Activated CD4-positive, alpha-beta memory T cell treated with anti-CD3 and anti-CD28 coated beads, Interleukin-2, amount 10 ng/mL, durations not matched to agents 7 days and 5 days (primary cell): ENCODE measurements at regions not wholly inside any gene's neighbourhood (a gene's known extent, or its start where the extent isn't known, plus 50 kb on each side); places are given as distances from the start of the nearest gene placed in this dataset.

Source experiments
- CTCF ChIA-PET: fragments of 350-600 bp; sonication (Branson Sonifier 250); formaldehyde crosslinking; loops from one replicate; lab custom pipeline; 2021; ENCODE audit warnings: antibody characterized with exemption, inconsistent platforms; lab: Charles Lee
- POLR2A ChIA-PET: fragments of 350-600 bp; sonication (Branson Sonifier 250); formaldehyde crosslinking; loops from one replicate; lab custom pipeline; 2021; ENCODE audit warnings: antibody characterized with exemption; lab: Charles Lee
- DNase-seq: peaks from one replicate; pipeline ENCODE4 v3.0.0-alpha.2; 2020
- H3K27ac Mint-ChIP-seq: one replicate; pipeline ENCODE4 v1.8.0; 2021; ENCODE audit warnings: mild to moderate bottlenecking, mixed read lengths
- H3K27me3 Mint-ChIP-seq: one replicate; pipeline ENCODE4 v1.8.0; 2021; ENCODE audit warnings: mixed read lengths
- H3K36me3 Mint-ChIP-seq: one replicate; pipeline ENCODE4 v1.8.0; 2021; ENCODE audit warnings: low read depth, mixed read lengths
- H3K4me1 Mint-ChIP-seq: one replicate; pipeline ENCODE4 v1.8.0; 2021; ENCODE audit warnings: mixed read lengths
- H3K4me3 Mint-ChIP-seq: one replicate; pipeline ENCODE4 v1.8.0; 2021; ENCODE audit warnings: mild to moderate bottlenecking, mixed read lengths
- H3K9me3 Mint-ChIP-seq: one replicate; pipeline ENCODE4 v1.8.0; 2021; ENCODE audit warnings: mixed read lengths

DNA sequence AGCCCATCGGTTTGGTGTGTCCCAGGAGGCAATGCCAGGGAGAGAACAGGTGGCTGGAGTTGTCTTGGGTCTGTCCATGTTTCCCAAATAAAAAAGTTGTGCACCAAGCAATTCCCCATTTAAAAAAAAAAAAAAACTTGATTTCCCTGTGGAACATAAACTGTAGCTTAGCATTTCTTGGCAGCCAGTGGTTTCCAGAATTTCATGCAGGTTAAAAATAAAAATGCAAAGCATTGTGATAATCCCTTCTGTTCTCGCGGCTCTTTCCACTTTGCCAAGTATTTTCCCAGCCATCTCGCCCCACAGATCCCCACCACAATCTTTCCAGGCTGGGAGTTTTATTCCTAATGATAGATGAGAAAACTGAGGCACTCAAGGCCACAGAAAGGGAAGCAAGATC, 51.4 kb upstream of the MSX1 start:
- no peaks in the 10 kb centered on the region for H3K36me3 Mint-ChIP-seq
- H3K27me3 Mint-ChIP-seq, result no peaks in the 10 kb centered on the region
- H3K4me1 Mint-ChIP-seq, result no peaks in the 10 kb centered on the region
- CTCF ChIA-PET, result no interaction called here
- no peaks in the 10 kb centered on the region for H3K9me3 Mint-ChIP-seq
- DNase-seq, result no peak
- POLR2A ChIA-PET, result no interaction called here
- H3K4me3 Mint-ChIP-seq, result no peak overlapping the region
- no peak overlapping the region for H3K27ac Mint-ChIP-seq

DNA sequence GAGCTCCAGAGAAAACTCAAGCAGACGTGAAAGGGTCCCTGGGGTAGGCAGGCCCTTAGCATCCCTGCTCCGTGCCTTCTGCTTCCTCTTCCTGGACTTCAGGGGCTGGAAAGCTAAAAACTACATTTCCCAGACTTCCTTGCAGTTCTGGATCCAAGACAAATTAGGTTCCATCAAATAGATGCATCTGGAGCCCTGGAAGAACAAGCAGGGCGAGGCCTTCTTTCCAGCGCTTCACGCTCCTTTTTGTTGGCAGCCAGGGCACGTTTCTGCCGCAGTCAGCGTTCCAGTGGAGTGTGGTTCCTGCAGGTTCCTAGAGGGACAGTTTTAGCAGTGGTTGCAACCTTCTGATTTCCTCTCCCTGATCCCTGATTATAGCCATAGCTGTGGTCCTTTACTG, 53.6 kb upstream of the MSX1 start:
- Mint-ChIP-seq H3K4me1 (no peaks in the 10 kb centered on the region), H3K4me3 (no peak overlapping the region), H3K27ac (no peak overlapping the region), H3K27me3 (no peaks in the 10 kb centered on the region), H3K36me3 (no peaks in the 10 kb centered on the region), H3K9me3 (no peaks in the 10 kb centered on the region)
- CTCF ChIA-PET, result no interaction called here
- no peak for DNase-seq
- POLR2A ChIA-PET, result no interaction called here

DNA sequence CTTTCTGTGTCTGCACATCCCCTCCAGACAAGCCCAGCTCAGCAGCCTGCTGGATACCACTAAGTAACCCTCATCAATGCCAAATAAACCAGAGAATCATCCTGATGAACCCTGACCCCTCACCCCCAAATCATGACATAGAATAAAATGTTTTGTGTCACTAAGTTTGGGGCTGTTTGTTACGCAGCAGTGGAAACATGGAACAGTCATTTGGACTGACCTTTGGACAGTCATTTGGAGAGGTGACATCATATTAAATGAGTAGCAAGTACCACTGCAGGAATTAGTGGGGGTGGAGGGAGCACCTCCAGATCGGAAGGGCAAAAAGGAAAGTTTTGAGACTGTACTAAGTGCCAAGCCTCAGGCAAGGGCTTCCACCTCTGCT, 55.6 kb upstream of the MSX1 start:
- H3K4me1 Mint-ChIP-seq, result no peaks in the 10 kb centered on the region

DNA sequence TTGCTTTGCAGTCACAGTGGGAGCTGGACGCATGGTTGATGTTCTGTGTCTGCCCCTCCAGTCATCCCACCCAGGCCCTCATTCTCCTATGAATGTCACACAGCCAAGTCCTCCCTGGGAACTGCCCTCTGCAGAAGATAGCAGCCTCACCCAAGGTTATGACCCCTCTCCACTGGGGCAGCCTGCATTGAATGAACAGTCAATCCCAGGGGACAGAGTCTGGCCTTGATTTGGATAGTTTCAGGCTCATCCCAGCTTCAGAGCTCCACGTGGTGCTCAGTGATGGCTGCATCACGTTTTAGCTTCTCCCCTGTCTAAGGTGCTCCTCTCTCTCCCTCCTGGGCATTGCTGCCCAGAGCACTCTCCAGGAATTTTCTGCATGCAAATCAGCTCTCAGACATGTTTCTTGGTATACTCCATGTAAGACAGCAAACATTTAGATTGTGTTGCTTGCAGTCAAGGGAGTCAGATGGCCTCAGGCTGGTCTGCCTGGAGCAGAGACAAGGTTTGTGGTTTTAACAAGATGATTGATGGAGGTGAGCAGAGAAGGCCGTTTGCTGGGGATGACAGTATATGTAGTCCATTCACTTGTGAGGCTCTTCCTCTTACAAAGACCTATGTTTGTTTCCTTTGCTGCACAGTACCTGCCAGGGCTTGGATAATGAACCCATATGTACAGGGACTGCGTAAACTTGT, 56.1 kb upstream of the MSX1 start:
- Mint-ChIP-seq H3K9me3 (no peaks in the 10 kb centered on the region), H3K36me3 (no peaks in the 10 kb centered on the region), H3K4me1 (no peaks in the 10 kb centered on the region), H3K27me3 (peaks cover 5% of the 10 kb centered on the region), H3K27ac (no peak overlapping the region), H3K4me3 (no peak overlapping the region)
- DNase-seq, result no peak
- ChIA-PET CTCF (no interaction called here), POLR2A (no interaction called here)

More for the DNA sequence above, 55.6 kb upstream of the MSX1 start:
- CTCF ChIA-PET, result no interaction called here
- no peaks in the 10 kb centered on the region for H3K9me3 Mint-ChIP-seq
- no peak overlapping the region for H3K27ac Mint-ChIP-seq
- H3K36me3 Mint-ChIP-seq, result no peaks in the 10 kb centered on the region
- peaks cover 2% of the 10 kb centered on the region for H3K27me3 Mint-ChIP-seq
- POLR2A ChIA-PET, result no interaction called here
- DNase-seq, result no peak
- no peak overlapping the region for H3K4me3 Mint-ChIP-seq

DNA sequence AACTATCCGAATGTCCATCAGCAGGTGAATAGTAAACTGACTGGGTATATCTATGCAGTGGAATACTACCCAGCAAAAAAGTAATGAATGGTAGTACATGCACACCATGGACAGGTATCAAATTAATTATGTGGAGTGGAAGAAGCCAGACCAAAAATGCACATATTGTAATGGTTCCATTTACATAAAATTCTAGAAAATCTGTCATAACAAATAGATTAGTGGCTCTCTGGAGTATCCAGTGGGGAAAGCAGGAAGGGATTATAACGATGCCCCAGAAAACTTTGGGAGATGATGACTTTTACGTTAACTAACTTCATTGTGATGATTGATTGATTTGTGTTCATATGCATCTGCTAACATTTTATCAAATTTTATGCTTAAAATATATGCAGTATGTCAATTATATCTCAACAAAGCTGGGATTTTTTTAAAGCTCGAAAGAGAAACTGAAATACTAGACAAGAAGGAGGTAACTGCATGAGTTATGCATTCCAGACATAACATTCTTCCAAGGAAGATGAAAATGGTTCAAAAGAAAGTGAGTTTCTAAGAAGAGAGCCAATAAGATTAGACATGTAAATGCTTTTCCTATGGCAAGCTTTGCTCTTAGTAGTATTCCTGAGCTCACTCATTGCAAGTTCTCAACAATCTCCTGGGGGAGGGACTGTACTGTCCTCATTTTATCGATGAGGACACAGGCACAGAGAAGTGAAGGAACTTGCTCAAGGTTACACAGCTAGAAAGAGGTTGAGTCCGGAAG, 58.6 kb upstream of the MSX1 start:
- peaks cover 8% of the 10 kb centered on the region for H3K27me3 Mint-ChIP-seq
- H3K9me3 Mint-ChIP-seq, result no peaks in the 10 kb centered on the region
- DNase-seq, result no peak
- no peak overlapping the region for H3K4me3 Mint-ChIP-seq
- CTCF ChIA-PET, result no interaction called here
- no peak overlapping the region for H3K27ac Mint-ChIP-seq
- POLR2A ChIA-PET, result no interaction called here
- H3K36me3 Mint-ChIP-seq, result no peaks in the 10 kb centered on the region
- H3K4me1 Mint-ChIP-seq, result no peaks in the 10 kb centered on the region

DNA sequence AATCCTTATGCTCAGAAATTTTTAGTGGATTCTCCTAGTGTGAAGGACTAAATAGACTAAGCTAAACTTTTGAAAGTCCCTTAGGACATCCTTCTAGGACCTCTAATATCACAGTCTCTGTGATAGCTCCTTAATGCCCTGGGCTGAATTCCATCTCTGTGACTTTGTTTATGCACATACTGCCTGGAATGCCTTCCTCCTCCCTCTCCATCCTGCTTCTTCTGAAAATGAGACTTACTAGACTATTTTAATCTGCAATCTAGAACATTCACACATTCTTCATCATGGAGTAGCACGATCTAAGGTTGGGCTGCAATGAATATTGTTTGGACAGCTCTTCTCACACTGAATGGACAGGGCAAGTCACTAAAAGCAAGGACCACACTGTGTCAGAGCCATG, 65.0 kb upstream of the MSX1 start:
- Mint-ChIP-seq H3K4me3 (no peak overlapping the region), H3K36me3 (peaks cover 4% of the 10 kb centered on the region), H3K27ac (no peak overlapping the region), H3K4me1 (no peaks in the 10 kb centered on the region), H3K9me3 (peaks cover 13% of the 10 kb centered on the region), H3K27me3 (peaks cover 6% of the 10 kb centered on the region)
- no peak for DNase-seq
- ChIA-PET POLR2A (no interaction called here), CTCF (no interaction called here)

DNA sequence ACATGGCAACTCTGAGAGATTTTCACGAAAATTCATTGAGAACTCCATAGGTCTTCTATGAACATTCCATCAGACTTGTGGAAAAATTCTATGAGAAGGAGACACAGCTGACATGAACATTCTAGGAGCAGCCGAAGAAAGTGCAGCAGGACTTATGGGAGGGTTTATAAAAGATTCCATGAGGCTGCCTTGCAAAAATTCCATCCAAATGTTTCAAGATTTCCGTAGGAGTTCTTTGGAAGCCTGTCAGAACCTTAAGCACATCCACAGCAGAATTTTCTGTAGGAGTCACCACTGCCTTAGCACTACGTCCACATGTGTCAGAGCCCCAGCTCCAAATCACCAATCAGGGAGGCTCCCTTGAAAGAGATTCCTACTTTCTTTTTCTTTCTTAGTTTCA, 67.0 kb upstream of the MSX1 start:
- CTCF ChIA-PET, result no interaction called here
- Mint-ChIP-seq H3K27ac (no peak overlapping the region), H3K9me3 (peaks cover 25% of the 10 kb centered on the region), H3K4me1 (peaks cover 5% of the 10 kb centered on the region), H3K36me3 (peaks cover 4% of the 10 kb centered on the region), H3K4me3 (no peak overlapping the region), H3K27me3 (no peaks in the 10 kb centered on the region)
- DNase-seq, result no peak
- POLR2A ChIA-PET, result no interaction called here

DNA sequence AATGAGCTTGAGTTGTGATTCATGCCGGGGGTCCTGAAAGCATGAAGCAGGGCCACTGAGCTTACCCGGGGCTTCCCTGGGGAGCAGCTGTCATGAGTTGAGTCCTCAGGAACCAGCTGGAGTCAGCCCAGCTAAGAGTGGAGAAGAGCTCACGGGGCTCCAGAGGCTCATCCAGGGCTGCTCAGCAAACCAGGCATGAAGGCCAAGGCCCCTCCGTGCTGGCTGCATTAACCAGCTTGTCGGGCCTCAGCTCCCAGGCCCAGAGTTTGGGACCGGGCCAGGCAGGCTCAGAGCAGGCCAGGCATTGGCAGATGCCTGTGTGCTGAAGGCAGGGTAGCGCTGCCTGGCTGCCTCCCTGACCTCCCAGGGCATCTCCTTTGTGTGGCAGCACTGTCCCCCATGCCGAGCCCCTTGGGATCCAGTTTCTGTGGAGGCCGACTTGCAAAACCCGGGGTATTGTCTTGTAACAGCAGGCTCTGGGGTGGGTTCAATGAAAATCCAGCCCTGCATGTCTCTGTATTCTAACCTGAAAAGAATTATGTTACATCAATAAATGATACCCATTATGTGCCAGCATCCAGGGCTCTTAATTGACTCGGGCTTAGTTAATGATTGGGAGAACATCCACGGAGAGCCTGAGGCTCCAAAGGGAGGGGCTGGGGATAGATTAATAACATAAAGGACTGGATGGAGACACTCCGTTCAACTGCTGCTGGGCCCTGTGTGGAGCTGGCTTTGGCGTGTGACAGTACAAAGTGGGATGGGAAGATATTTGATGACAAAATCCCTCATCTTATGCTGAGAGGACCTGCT, 68.0 kb upstream of the MSX1 start:
- Mint-ChIP-seq H3K9me3 (peaks cover 25% of the 10 kb centered on the region), H3K27ac (no peak overlapping the region), H3K27me3 (no peaks in the 10 kb centered on the region), H3K4me3 (no peak overlapping the region), H3K36me3 (peaks cover 4% of the 10 kb centered on the region), H3K4me1 (peaks cover 6% of the 10 kb centered on the region)
- ChIA-PET CTCF (no interaction called here), POLR2A (no interaction called here)
- no peak for DNase-seq

DNA sequence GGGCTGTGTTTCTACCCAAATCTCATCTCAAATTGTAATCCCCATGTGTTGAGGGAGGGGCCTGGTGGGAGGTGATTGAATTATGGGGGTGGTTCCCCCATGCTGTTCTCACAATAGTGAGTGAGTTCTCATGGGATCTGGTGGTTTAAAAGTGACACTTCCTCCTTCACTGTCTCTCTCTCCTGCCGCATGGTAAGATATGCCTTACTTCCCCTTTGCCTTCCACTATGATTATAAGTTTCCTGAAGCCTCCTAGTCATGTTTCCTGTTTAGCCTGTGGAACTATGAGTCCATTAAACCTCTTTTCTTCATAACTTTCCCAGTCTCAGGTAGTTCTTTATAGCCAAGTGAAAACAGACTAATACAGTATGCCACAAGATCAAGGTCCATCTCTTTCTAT, 70.0 kb upstream of the MSX1 start:
- POLR2A ChIA-PET, result no interaction called here
- Mint-ChIP-seq H3K36me3 (peaks cover 4% of the 10 kb centered on the region), H3K9me3 (peaks cover 30% of the 10 kb centered on the region), H3K4me1 (peaks cover 6% of the 10 kb centered on the region), H3K27me3 (no peaks in the 10 kb centered on the region), H3K4me3 (no peak overlapping the region), H3K27ac (no peak overlapping the region)
- CTCF ChIA-PET, result no interaction called here
- no peak for DNase-seq

DNA sequence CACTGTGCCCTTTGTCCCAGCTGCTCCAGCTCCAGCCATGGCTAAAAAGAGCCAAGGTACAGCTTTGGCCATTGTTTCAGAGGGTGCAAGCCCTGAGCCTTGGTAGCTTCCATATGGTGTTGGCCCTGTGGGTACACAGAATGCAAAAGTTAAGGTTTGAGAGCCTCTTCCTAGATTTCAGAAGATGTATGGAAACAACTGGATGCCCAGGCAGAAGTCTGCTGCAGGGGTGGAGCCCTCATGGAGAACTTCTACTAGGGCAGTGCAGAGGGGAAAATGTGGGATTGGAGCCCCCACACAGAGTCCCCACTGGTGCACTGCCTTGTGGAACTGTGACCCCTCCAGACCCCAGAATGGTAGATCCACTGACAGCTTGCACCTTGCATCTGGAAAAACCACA, 70.9 kb upstream of the MSX1 start:
- ChIA-PET CTCF (no interaction called here), POLR2A (no interaction called here)
- Mint-ChIP-seq H3K27ac (no peak overlapping the region), H3K27me3 (no peaks in the 10 kb centered on the region), H3K4me1 (peaks cover 6% of the 10 kb centered on the region), H3K9me3 (peaks cover 25% of the 10 kb centered on the region), H3K4me3 (no peak overlapping the region), H3K36me3 (peaks cover 4% of the 10 kb centered on the region)
- no peak for DNase-seq

DNA sequence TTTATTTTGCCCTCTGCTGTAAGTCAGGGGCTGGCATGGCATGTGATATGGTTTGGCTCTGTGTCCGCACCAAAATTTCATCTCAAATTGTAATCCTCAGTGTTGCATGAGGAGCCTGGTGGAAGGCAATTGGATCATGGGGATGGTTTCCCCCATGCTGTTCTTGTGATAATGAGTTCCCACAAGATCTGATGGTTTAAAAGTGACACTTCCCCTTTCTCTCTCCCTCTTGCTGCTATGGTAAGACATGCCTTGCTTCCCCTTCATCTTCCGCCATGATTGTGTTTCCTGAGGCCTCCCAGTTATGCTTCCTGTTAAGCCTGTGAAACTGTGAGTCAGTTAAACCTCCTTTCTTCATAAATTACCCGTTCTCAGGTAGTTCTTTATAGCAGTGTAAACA, 72.0 kb upstream of the MSX1 start:
- Mint-ChIP-seq H3K36me3 (peaks cover 4% of the 10 kb centered on the region), H3K9me3 (peaks cover 21% of the 10 kb centered on the region), H3K27ac (no peak overlapping the region), H3K4me3 (no peak overlapping the region), H3K27me3 (no peaks in the 10 kb centered on the region), H3K4me1 (peaks cover 6% of the 10 kb centered on the region)
- POLR2A ChIA-PET, result no interaction called here
- no peak for DNase-seq
- CTCF ChIA-PET, result no interaction called here

DNA sequence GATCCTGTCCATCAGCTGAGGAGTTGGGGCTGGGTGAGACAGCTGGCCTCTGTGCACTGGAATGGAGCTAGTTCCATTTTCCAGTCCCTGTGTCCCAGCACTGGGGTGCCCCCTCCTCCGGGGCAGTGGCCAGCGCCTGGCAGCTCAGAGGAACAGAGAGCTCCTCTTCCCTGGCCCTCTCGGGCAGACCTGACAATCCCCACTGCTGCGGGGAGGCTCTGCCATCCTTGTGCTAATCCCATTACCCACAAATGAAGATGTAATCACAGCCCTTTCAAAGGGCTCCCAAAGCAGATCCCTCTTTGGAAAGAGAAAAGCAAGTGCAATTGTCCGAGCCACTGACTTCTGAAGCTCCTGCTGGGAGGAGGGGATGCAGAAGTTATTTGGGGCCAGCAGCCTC, 75.1 kb upstream of the MSX1 start:
- DNase-seq, result no peak
- Mint-ChIP-seq H3K4me1 (peaks cover 6% of the 10 kb centered on the region), H3K27me3 (no peaks in the 10 kb centered on the region), H3K9me3 (peaks cover 17% of the 10 kb centered on the region), H3K4me3 (no peak overlapping the region), H3K27ac (no peak overlapping the region), H3K36me3 (no peaks in the 10 kb centered on the region)
- POLR2A ChIA-PET, result no interaction called here
- CTCF ChIA-PET, result no interaction called here

DNA sequence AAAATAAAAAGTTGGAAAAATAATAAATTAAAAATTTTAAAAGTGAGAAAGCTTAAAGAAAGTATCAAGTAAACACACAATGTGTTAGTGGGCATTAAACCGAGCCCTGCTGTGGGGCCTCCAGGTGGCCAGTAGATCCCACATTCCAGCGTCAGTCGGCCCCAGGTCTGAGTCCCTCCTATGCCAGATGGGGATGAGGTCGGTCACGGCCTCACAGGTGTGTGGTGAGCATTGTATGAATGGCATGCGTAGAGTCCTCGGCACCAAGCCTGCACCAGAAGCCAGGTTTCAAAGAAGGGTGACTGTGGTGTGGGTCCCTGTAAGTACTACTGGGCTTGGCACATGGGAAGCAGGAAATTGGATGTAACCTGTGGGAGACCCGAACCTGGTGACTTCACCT, 75.6 kb upstream of the MSX1 start:
- H3K27ac Mint-ChIP-seq, result no peak overlapping the region
- H3K4me1 Mint-ChIP-seq, result peaks cover 6% of the 10 kb centered on the region
- no peak for DNase-seq
- no peaks in the 10 kb centered on the region for H3K27me3 Mint-ChIP-seq
- POLR2A ChIA-PET, result no interaction called here
- H3K36me3 Mint-ChIP-seq, result no peaks in the 10 kb centered on the region
- H3K9me3 Mint-ChIP-seq, result peaks cover 11% of the 10 kb centered on the region
- CTCF ChIA-PET, result no interaction called here
- H3K4me3 Mint-ChIP-seq, result no peak overlapping the region
